Activated CD8-positive, alpha-beta T cell treated with anti-CD3 and anti-CD28 coated beads for 36 hours (primary cell): ENCODE measurements at regions not wholly inside any gene's neighbourhood (a gene's known extent, or its start where the extent isn't known, plus 50 kb on each side); places are given as distances from the start of the nearest gene placed in this dataset.

Experiments
- ATAC-seq: fragments of 200-7000 bp; cut with Tn5 transposase; one replicate; pipeline ENCODE4 v1.10.0; 2021; ENCODE audit warnings: mild to moderate bottlenecking, moderate library complexity
- CTCF ChIA-PET: fragments of 350-600 bp; sonication (Branson Sonifier 250); formaldehyde crosslinking; loops from one replicate; lab custom pipeline; 2021; ENCODE audit warnings: antibody characterized with exemption; lab: Charles Lee
- POLR2A ChIA-PET: fragments of 350-600 bp; sonication (Branson Sonifier 250); formaldehyde crosslinking; loops from one replicate; lab custom pipeline; 2021; ENCODE audit warnings: antibody characterized with exemption; lab: Charles Lee
- DNase-seq: peaks from one replicate; pipeline ENCODE4 v3.0.0-alpha.2; 2020
- H3K27ac Mint-ChIP-seq: one replicate; pipeline ENCODE4 v1.8.0; 2021; ENCODE audit warnings: mild to moderate bottlenecking, mixed read lengths
- H3K27me3 Mint-ChIP-seq: one replicate; pipeline ENCODE4 v1.8.0; 2021; ENCODE audit warnings: mixed read lengths
- H3K36me3 Mint-ChIP-seq: one replicate; pipeline ENCODE4 v1.8.0; 2021; ENCODE audit warnings: low read depth, mixed read lengths
- H3K4me1 Mint-ChIP-seq: one replicate; pipeline ENCODE4 v1.8.0; 2021; ENCODE audit warnings: low read depth, mixed read lengths
- H3K4me3 Mint-ChIP-seq: one replicate; pipeline ENCODE4 v1.8.0; 2021; ENCODE audit warnings: mild to moderate bottlenecking, moderate library complexity, mixed read lengths
- H3K9me3 Mint-ChIP-seq: one replicate; pipeline ENCODE4 v1.8.0; 2021; ENCODE audit warnings: mixed read lengths
- intact Hi-C: fragments of 100-400 bp; cut with micrococcal nuclease; formaldehyde crosslinking; loops from one replicate; pipeline ENCODE4 v1.10.0; 2022
- TF ChIP-seq, protein P1 (sequence below): fragments of 200-600 bp; IDR thresholded peaks from one replicate; pipeline ENCODE4 v1.8.0; 2022; ENCODE audit warnings: antibody characterized with exemption, mild to moderate bottlenecking

DNA sequence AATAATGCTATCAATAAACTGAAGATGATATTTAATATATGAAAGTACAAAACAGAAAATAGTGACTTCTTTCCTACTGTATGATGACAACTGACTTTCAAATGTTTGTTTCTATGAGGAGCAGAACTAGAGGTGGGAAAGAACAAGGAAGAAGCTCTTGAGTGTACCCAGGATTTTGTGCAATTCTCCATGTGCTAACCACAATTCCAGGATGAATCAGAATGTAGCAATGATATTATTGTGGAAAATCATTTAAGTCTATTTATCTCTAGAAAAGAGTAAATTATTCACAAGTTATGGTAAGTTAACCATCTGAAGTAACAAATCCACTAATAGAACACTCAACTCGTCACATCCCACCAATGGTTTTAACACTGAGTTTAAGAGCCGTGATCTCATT, 324.1 kb upstream of the EMCN start:
- H3K4me3 Mint-ChIP-seq = no peak overlapping the region
- H3K27me3 Mint-ChIP-seq = peaks cover 4% of the 10 kb centered on the region
- no peak overlapping the region for H3K27ac Mint-ChIP-seq
- DNase-seq (no peak), ATAC-seq (no peak)
- CTCF ChIA-PET = no interaction called here
- H3K4me1 Mint-ChIP-seq = no peaks in the 10 kb centered on the region
- no peaks in the 10 kb centered on the region for H3K36me3 Mint-ChIP-seq
- POLR2A ChIA-PET = no interaction called here
- H3K9me3 Mint-ChIP-seq = no peaks in the 10 kb centered on the region
- TF ChIP-seq, protein P1, sequence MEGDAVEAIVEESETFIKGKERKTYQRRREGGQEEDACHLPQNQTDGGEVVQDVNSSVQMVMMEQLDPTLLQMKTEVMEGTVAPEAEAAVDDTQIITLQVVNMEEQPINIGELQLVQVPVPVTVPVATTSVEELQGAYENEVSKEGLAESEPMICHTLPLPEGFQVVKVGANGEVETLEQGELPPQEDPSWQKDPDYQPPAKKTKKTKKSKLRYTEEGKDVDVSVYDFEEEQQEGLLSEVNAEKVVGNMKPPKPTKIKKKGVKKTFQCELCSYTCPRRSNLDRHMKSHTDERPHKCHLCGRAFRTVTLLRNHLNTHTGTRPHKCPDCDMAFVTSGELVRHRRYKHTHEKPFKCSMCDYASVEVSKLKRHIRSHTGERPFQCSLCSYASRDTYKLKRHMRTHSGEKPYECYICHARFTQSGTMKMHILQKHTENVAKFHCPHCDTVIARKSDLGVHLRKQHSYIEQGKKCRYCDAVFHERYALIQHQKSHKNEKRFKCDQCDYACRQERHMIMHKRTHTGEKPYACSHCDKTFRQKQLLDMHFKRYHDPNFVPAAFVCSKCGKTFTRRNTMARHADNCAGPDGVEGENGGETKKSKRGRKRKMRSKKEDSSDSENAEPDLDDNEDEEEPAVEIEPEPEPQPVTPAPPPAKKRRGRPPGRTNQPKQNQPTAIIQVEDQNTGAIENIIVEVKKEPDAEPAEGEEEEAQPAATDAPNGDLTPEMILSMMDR = no peak
- intact Hi-C loops = no loop called here

- TF ChIP-seq, protein P1 = no peak
- Mint-ChIP-seq H3K9me3 (no peaks in the 10 kb centered on the region), H3K27me3 (peaks cover 4% of the 10 kb centered on the region), H3K4me1 (no peaks in the 10 kb centered on the region), H3K36me3 (no peaks in the 10 kb centered on the region), H3K4me3 (no peak overlapping the region), H3K27ac (no peak overlapping the region)
- DNase-seq (no peak), ATAC-seq (no peak)
- intact Hi-C loops = no loop called here
- ChIA-PET POLR2A (no interaction called here), CTCF (no interaction called here)
These were observed 321.9 kb upstream of the EMCN start for GRCh38 chr4:100839712-100840111.

GRCh38 chr4:100838286-100838685, 320.5 kb upstream of the EMCN start:
- TF ChIP-seq, protein P1 = no peak
- H3K4me1 Mint-ChIP-seq = no peaks in the 10 kb centered on the region
- H3K4me3 Mint-ChIP-seq = no peak overlapping the region
- DNase-seq = no peak
- no peaks in the 10 kb centered on the region for H3K9me3 Mint-ChIP-seq
- no peaks in the 10 kb centered on the region for H3K36me3 Mint-ChIP-seq
- no peak overlapping the region for H3K27ac Mint-ChIP-seq
- intact Hi-C loops = no loop called here
- ATAC-seq = no peak
- peaks cover 4% of the 10 kb centered on the region for H3K27me3 Mint-ChIP-seq
- POLR2A ChIA-PET = no interaction called here
- CTCF ChIA-PET = no interaction called here

DNA sequence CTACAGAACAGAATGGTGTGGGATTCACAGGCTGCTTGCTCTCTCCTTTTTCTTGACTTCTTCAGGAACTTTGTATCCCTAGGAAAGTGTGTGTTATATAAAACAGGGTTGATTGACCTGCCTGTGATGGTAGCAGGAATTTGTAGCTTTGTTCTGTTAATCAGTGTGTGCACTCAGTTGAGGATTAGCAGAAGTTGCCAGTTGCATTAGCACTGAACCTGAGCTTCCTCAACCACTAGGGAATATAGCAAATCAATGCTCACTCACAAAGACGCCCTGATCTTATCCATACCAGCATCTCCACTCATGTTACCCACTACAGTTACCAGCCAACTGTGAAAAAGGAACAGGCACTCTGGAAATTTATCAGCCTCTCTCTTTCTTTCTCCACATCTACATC, 319.1 kb upstream of the EMCN start:
- ChIA-PET POLR2A (no interaction called here), CTCF (interaction anchor here (0.6 to 0.7 kb wide), 2 partner anchors 15 to 479 kb away, joined by 3 read pairs; no protein-coding TSS in a partner anchor)
- no peak for DNase-seq
- H3K27me3 Mint-ChIP-seq = peaks cover 4% of the 10 kb centered on the region
- H3K27ac Mint-ChIP-seq = no peak overlapping the region
- no peak for ATAC-seq
- H3K4me3 Mint-ChIP-seq = no peak overlapping the region
- intact Hi-C loops = no loop called here
- H3K36me3 Mint-ChIP-seq = no peaks in the 10 kb centered on the region
- H3K9me3 Mint-ChIP-seq = no peaks in the 10 kb centered on the region
- TF ChIP-seq, protein P1 = no peak
- no peaks in the 10 kb centered on the region for H3K4me1 Mint-ChIP-seq

GRCh38 chr4:100834616-100835015, 316.8 kb upstream of the EMCN start:
- no peaks in the 10 kb centered on the region for H3K9me3 Mint-ChIP-seq
- CTCF ChIA-PET = no interaction called here
- no peak for DNase-seq
- intact Hi-C loops = no loop called here
- TF ChIP-seq, protein P1 = no peak
- POLR2A ChIA-PET = no interaction called here
- no peak overlapping the region for H3K4me3 Mint-ChIP-seq
- peaks cover 4% of the 10 kb centered on the region for H3K27me3 Mint-ChIP-seq
- no peaks in the 10 kb centered on the region for H3K4me1 Mint-ChIP-seq
- H3K36me3 Mint-ChIP-seq = no peaks in the 10 kb centered on the region
- no peak for ATAC-seq
- no peak overlapping the region for H3K27ac Mint-ChIP-seq
